GM12878 (cell line): ENCODE measurements at regions not wholly inside any gene's neighbourhood (a gene's known extent, or its start where the extent isn't known, plus 50 kb on each side); places are given as distances from the start of the nearest gene placed in this dataset.

ENCODE experiments used
- ATAC-seq: fragments of 200-7000 bp; cut with Tn5 transposase; 3 replicates; pipeline ENCODE4 v1.9.1; 2020; ENCODE audit warnings: mild to moderate bottlenecking, moderate library complexity
- BruUV-seq: library from RNA; stranded (reverse); fragments of 400-500 nt; replicated peaks from 2 replicates; lab custom pipeline; 2021; lab: Mats Ljungman, UMichigan
- CTCF ChIA-PET: fragments of 300-600 bp; sonication (Branson Sonifier 250); formaldehyde crosslinking; extraction: SDS; loops from one replicate; lab custom pipeline; 2021; ENCODE audit warnings: inconsistent platforms; lab: Yijun Ruan, JAX
- POLR2A ChIA-PET: fragments of 350-600 bp; formaldehyde crosslinking; extraction: SDS; loops from one replicate; lab custom pipeline; 2021; ENCODE audit warnings: inconsistent platforms; lab: Charles Lee
- RAD21 ChIA-PET: fragments of 300-600 bp; sonication (Branson Sonifier 250); formaldehyde crosslinking; loops from one replicate; lab custom pipeline; 2023; ENCODE audit warnings: antibody characterized with exemption; ENCODE audit not compliant: unreplicated experiment; lab: Charles Lee
- SMC1A ChIA-PET: fragments of 300-600 bp; sonication (Branson Sonifier 250); formaldehyde crosslinking; loops from one replicate; lab custom pipeline; 2023; ENCODE audit not compliant: unreplicated experiment, uncharacterized antibody; lab: Charles Lee
- DNase-seq: peaks from one replicate; pipeline ENCODE4 v3.0.0-alpha.2; 2011; ENCODE audit warnings: low read depth, low spot score
- FAIRE-seq: peaks from 3 replicates; lab custom pipeline; 2011; peaks lifted over from hg19 to GRCh38; lab: Jason Lieb, UNC
- H2AFZ ChIP-seq: 2 replicates; pipeline ENCODE4 v1.6.0; 2011; ENCODE audit warnings: low read depth, low read length, control low read depth; ENCODE audit not compliant: control insufficient read depth
- H3K27ac ChIP-seq: 2 replicates; pipeline ENCODE4 v1.5.1; 2011; ENCODE audit warnings: control low read depth; ENCODE audit not compliant: control insufficient read depth, insufficient read depth
- H3K27me3 ChIP-seq, 2 experiments: replicated peaks in 1 of 2; 2 replicates each; pipeline versions ENCODE4 v1.6.0 to v1.6.1; 2011; ENCODE audit warnings: low read length in 1 of 2; ENCODE audit not compliant: control insufficient read depth in 2 of 2, insufficient read depth in 2 of 2
- H3K36me3 ChIP-seq, 2 experiments: 2 replicates each; pipeline ENCODE4 v1.5.1; 2011; ENCODE audit warnings: low read length in 1 of 2; ENCODE audit not compliant: control insufficient read depth in 2 of 2, insufficient read depth in 2 of 2
- H3K4me1 ChIP-seq: 2 replicates; pipeline ENCODE4 v1.6.1; 2011; ENCODE audit warnings: mild to moderate bottlenecking, low read length, moderate library complexity, mixed read lengths; ENCODE audit not compliant: control insufficient read depth, insufficient read depth
- H3K4me2 ChIP-seq: 2 replicates; pipeline ENCODE4 v1.6.0; 2011; ENCODE audit warnings: control low read depth; ENCODE audit not compliant: control insufficient read depth, insufficient read depth
- H3K4me3 ChIP-seq: fragments of 200-600 bp; sonication (generic); 2 replicates; pipeline ENCODE4 v1.5.1; 2016
- H3K79me2 ChIP-seq: 2 replicates; pipeline ENCODE4 v1.6.0; 2011; ENCODE audit warnings: low read length; ENCODE audit not compliant: control insufficient read depth, insufficient read depth
- H3K9ac ChIP-seq: 2 replicates; pipeline ENCODE4 v1.8.0; 2011; ENCODE audit warnings: low read length, control low read depth, mixed read lengths; ENCODE audit not compliant: control insufficient read depth, insufficient read depth
- H3K9me3 ChIP-seq: replicated peaks from 3 replicates; pipeline ENCODE4 v1.5.1; 2011; ENCODE audit warnings: mild to moderate bottlenecking, low read length; ENCODE audit not compliant: control insufficient read depth, insufficient read depth
- H4K20me1 ChIP-seq: 2 replicates; pipeline ENCODE4 v1.6.0; 2011; ENCODE audit not compliant: control insufficient read depth, insufficient read depth
- HDAC2 ChIP-seq: fragments of 200-600 bp; sonication (generic); IDR thresholded peaks from 2 replicates; pipeline ENCODE4 v1.6.1; 2017
- SMAD5 ChIP-seq: IDR thresholded peaks from 2 replicates; pipeline ENCODE4 v1.6.1; 2016; ENCODE audit warnings: antibody characterized with exemption, low read depth
- ZNF622 ChIP-seq: fragments of 450-650 bp; IDR thresholded peaks from 2 replicates; pipeline ENCODE4 v1.6.1; 2017; ENCODE audit warnings: mild to moderate bottlenecking, inconsistent platforms
- WGBS: methylation state at CpG from one replicate; pipeline ENCODE4 v1.1.6; 2016; ENCODE audit warnings: low lambda C conversion rate; ENCODE audit not compliant: insufficient replicate concordance, insufficient coverage; ENCODE audit errors: missing lambda C conversion rate; 5-methylcytosine and 5-hydroxymethylcytosine counted together
- in situ Hi-C: fragments of 300-500 bp; cut with MboI; formaldehyde crosslinking; loops from 9 replicates; pipeline ENCODE4 v1.14.3; 2018; ENCODE audit warnings: mixed read lengths
- intact Hi-C: fragments of 100-400 bp; cut with micrococcal nuclease; formaldehyde crosslinking; loops from one replicate; pipeline ENCODE4 v1.14.2; 2022; ENCODE audit not compliant: unreplicated experiment
- TF ChIP-seq, protein P1 (sequence below): fragments of 450-650 bp; IDR thresholded peaks from 2 replicates; pipeline ENCODE4 v1.6.1; 2017; ENCODE audit warnings: mild to moderate bottlenecking, moderate library complexity
- TF ChIP-seq, protein P2 (sequence below): fragments of 450-650 bp; IDR thresholded peaks from 2 replicates; pipeline ENCODE4 v1.6.1; 2014; ENCODE audit warnings: mild to moderate bottlenecking
- TF ChIP-seq, protein P3 (sequence below): IDR thresholded peaks from 2 replicates; pipeline ENCODE4 v1.6.1; 2011; ENCODE audit warnings: borderline replicate concordance, low read depth, mild to moderate bottlenecking, moderate library complexity, mixed read lengths, low read length; ENCODE audit not compliant: insufficient read depth; ENCODE audit errors: extremely low read length
- TF ChIP-seq, protein P4 (sequence below): IDR thresholded peaks from 2 replicates; pipeline ENCODE4 v1.6.1; 2011; ENCODE audit warnings: borderline replicate concordance, low read depth, mild to moderate bottlenecking, moderate library complexity, low read length; ENCODE audit not compliant: insufficient read depth, poor library complexity, severe bottlenecking
- TF ChIP-seq, protein P5 (sequence below): IDR thresholded peaks from 2 replicates; pipeline ENCODE4 v1.6.1; 2012; ENCODE audit warnings: low read length, inconsistent platforms

DNA sequence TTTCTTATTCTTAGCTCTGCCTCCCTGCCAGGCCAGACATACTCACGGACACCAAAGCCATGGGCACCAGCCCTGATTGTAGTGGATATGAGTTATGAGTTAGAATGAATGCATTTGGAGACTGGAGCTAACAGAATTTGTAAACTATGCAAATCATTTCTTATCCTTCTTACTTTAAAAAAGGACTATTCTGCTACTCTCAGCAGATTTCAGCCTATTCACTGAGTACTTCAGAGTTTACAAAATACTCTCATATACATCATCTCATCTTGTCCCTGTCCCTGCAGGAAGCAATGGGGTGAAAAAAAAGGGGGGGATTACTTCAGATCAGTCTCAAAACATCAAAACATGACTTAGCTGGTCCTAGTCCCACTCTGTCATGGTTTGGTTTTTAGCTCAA, 541.4 kb upstream of the PLXNA2 start (continued):
- TF ChIP-seq, protein P1, sequence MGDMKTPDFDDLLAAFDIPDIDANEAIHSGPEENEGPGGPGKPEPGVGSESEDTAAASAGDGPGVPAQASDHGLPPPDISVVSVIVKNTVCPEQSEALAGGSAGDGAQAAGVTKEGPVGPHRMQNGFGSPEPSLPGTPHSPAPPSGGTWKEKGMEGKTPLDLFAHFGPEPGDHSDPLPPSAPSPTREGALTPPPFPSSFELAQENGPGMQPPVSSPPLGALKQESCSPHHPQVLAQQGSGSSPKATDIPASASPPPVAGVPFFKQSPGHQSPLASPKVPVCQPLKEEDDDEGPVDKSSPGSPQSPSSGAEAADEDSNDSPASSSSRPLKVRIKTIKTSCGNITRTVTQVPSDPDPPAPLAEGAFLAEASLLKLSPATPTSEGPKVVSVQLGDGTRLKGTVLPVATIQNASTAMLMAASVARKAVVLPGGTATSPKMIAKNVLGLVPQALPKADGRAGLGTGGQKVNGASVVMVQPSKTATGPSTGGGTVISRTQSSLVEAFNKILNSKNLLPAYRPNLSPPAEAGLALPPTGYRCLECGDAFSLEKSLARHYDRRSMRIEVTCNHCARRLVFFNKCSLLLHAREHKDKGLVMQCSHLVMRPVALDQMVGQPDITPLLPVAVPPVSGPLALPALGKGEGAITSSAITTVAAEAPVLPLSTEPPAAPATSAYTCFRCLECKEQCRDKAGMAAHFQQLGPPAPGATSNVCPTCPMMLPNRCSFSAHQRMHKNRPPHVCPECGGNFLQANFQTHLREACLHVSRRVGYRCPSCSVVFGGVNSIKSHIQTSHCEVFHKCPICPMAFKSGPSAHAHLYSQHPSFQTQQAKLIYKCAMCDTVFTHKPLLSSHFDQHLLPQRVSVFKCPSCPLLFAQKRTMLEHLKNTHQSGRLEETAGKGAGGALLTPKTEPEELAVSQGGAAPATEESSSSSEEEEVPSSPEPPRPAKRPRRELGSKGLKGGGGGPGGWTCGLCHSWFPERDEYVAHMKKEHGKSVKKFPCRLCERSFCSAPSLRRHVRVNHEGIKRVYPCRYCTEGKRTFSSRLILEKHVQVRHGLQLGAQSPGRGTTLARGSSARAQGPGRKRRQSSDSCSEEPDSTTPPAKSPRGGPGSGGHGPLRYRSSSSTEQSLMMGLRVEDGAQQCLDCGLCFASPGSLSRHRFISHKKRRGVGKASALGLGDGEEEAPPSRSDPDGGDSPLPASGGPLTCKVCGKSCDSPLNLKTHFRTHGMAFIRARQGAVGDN = no peak
- TF ChIP-seq, protein P2, sequence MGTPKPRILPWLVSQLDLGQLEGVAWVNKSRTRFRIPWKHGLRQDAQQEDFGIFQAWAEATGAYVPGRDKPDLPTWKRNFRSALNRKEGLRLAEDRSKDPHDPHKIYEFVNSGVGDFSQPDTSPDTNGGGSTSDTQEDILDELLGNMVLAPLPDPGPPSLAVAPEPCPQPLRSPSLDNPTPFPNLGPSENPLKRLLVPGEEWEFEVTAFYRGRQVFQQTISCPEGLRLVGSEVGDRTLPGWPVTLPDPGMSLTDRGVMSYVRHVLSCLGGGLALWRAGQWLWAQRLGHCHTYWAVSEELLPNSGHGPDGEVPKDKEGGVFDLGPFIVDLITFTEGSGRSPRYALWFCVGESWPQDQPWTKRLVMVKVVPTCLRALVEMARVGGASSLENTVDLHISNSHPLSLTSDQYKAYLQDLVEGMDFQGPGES = no peak
- no peak for TF ChIP-seq SMAD5
- TF ChIP-seq, all 136 proteins: peak for 0

DNA sequence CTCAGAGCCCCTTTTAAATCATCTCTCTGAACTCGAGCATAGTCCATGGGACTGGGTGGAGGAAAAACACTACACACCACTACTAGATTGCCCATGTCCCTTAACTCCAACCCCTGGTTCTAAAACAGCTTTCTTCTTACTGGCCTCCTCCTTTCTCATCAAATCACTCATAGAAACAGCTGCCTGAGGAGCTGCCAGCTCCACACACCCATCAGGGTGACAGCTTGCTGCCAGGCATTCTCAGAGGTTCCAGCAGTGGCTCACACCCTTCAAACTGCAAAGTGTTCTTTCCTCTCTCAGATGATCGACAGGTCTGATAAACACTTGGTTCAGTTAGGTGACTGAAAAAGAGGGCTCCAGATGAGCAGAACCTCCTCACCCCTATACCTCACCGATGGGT, 543.0 kb upstream of the PLXNA2 start:
- Histone ChIP-seq H3K9me3 (no peaks in the 10 kb centered on the region), H3K27ac (no peak overlapping the region), H3K4me3 (no peak overlapping the region), H3K36me3 (no peaks in the 10 kb centered on the region), H4K20me1 (no peaks in the 10 kb centered on the region), H2AFZ (no peak overlapping the region), H3K79me2 (no peaks in the 10 kb centered on the region), H3K4me2 (no peak overlapping the region), H3K9ac (no peak overlapping the region), H3K4me1 (no peaks in the 10 kb centered on the region), H3K27me3 (no peaks in the 10 kb centered on the region; a peak in 1 of 4 replicates)
- DNase-seq = no peak
- SMC1A ChIA-PET = no interaction called here
- FAIRE-seq = no peak
- RAD21 ChIA-PET = no interaction called here
- BruUV-seq = no TSS peak
- in situ Hi-C loops = no loop called here
- 5% methylated on average over 3 of the region's 3 CpGs for WGBS
- CTCF ChIA-PET = no interaction called here
- TF ChIP-seq, protein P3, sequence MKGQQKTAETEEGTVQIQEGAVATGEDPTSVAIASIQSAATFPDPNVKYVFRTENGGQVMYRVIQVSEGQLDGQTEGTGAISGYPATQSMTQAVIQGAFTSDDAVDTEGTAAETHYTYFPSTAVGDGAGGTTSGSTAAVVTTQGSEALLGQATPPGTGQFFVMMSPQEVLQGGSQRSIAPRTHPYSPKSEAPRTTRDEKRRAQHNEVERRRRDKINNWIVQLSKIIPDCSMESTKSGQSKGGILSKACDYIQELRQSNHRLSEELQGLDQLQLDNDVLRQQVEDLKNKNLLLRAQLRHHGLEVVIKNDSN = no peak
- TF ChIP-seq HDAC2 (no peak), ZNF622 (no peak)
- TF ChIP-seq, protein P4, sequence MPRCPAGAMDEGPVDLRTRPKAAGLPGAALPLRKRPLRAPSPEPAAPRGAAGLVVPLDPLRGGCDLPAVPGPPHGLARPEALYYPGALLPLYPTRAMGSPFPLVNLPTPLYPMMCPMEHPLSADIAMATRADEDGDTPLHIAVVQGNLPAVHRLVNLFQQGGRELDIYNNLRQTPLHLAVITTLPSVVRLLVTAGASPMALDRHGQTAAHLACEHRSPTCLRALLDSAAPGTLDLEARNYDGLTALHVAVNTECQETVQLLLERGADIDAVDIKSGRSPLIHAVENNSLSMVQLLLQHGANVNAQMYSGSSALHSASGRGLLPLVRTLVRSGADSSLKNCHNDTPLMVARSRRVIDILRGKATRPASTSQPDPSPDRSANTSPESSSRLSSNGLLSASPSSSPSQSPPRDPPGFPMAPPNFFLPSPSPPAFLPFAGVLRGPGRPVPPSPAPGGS = no peak
- TF ChIP-seq, protein P5, sequence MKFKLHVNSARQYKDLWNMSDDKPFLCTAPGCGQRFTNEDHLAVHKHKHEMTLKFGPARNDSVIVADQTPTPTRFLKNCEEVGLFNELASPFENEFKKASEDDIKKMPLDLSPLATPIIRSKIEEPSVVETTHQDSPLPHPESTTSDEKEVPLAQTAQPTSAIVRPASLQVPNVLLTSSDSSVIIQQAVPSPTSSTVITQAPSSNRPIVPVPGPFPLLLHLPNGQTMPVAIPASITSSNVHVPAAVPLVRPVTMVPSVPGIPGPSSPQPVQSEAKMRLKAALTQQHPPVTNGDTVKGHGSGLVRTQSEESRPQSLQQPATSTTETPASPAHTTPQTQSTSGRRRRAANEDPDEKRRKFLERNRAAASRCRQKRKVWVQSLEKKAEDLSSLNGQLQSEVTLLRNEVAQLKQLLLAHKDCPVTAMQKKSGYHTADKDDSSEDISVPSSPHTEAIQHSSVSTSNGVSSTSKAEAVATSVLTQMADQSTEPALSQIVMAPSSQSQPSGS = no peak
- TF ChIP-seq, all 136 proteins: peak for 0
- intact Hi-C loops = no loop called here
- POLR2A ChIA-PET = no interaction called here
- ATAC-seq = no peak
